ENCODE measurements at regions not wholly inside any gene's neighbourhood (a gene's known extent, or its start where the extent isn't known, plus 50 kb on each side); places are given as distances from the start of the nearest gene placed in this dataset.
"Not testable (repeated sequence)": the region's sequence is repeated elsewhere in the genome, so short reads cannot be mapped to it uniquely, and the experiment has no call there.

- intact Hi-C loops (cut with DNase I): no loop called here
- Histone ChIP-seq H3K27ac (no peak overlapping the region), H3K27me3 (replicated peaks; ENCODE audit: insufficient read depth) (no peaks in the 10 kb centered on the region)
These were observed 272.8 kb downstream of the OLFM4 start for GRCh38 chr13:53301449-53301848.

GRCh38 chr13:53305419-53305818 lies 276.8 kb downstream of the OLFM4 start:
- H3K27me3 ChIP-seq (replicated peaks; ENCODE audit: insufficient read depth); H3K27ac ChIP-seq; intact Hi-C loops (cut with DNase I); H3K9me3 ChIP-seq; H3K4me1 ChIP-seq (replicated peaks); H3K36me3 ChIP-seq; DNase-seq (ENCODE audit: low spot score); H3K4me3 ChIP-seq: not testable (repeated sequence)
- WGBS: 93% methylated on average over 1 of the region's 1 CpG

More at GRCh38 chr13:53301449-53301848, 272.8 kb downstream of the OLFM4 start:
- H3K4me1 ChIP-seq (replicated peaks): no peaks in the 10 kb centered on the region
- 36% methylated on average over 3 of the region's 3 CpGs for WGBS
- TF ChIP-seq POLR2AphosphoS5 (IDR thresholded peaks at IDR 0.05) (no peak), CTCF (IDR thresholded peaks at IDR 0.05) (no peak), POLR2A (IDR thresholded peaks at IDR 0.05) (no peak)
- H3K9me3 ChIP-seq: no peaks in the 10 kb centered on the region
- H3K36me3 ChIP-seq: no peaks in the 10 kb centered on the region
- DNase-seq (ENCODE audit: low spot score): no peak
- no peak overlapping the region for H3K4me3 ChIP-seq

- H3K4me1 ChIP-seq (replicated peaks): no peaks in the 10 kb centered on the region
- H3K27ac ChIP-seq: no peak overlapping the region
- H3K9me3 ChIP-seq: no peaks in the 10 kb centered on the region
- TF ChIP-seq POLR2AphosphoS5 (IDR thresholded peaks at IDR 0.05) (no peak), POLR2A (IDR thresholded peaks at IDR 0.05) (no peak), CTCF (IDR thresholded peaks at IDR 0.05) (no peak)
- WGBS: 79% methylated on average over 4 of the region's 4 CpGs
- H3K4me3 ChIP-seq: no peak overlapping the region
- intact Hi-C loops (cut with DNase I): no loop called here
- no peak for DNase-seq (ENCODE audit: low spot score)
- no peaks in the 10 kb centered on the region for H3K36me3 ChIP-seq
- no peaks in the 10 kb centered on the region for H3K27me3 ChIP-seq (replicated peaks; ENCODE audit: insufficient read depth)
These were observed 282.2 kb downstream of the OLFM4 start for GRCh38 chr13:53310786-53311185.

GRCh38 chr13:53311561-53311960 lies 282.9 kb downstream of the OLFM4 start:
- Histone ChIP-seq H3K4me1 (replicated peaks) (no peaks in the 10 kb centered on the region), H3K9me3 (no peaks in the 10 kb centered on the region), H3K4me3 (no peak overlapping the region), H3K27me3 (replicated peaks; ENCODE audit: insufficient read depth) (no peaks in the 10 kb centered on the region), H3K27ac (no peak overlapping the region), H3K36me3 (no peaks in the 10 kb centered on the region)
- 57% methylated on average over 1 of the region's 1 CpG for WGBS
- TF ChIP-seq POLR2AphosphoS5 (IDR thresholded peaks at IDR 0.05) (no peak), CTCF (IDR thresholded peaks at IDR 0.05) (no peak), POLR2A (IDR thresholded peaks at IDR 0.05) (no peak)
- intact Hi-C loops (cut with DNase I): no loop called here
- DNase-seq (ENCODE audit: low spot score): no peak

- DNase-seq (ENCODE audit: low spot score): no peak
- TF ChIP-seq POLR2AphosphoS5 (IDR thresholded peaks at IDR 0.05) (no peak), CTCF (IDR thresholded peaks at IDR 0.05) (no peak), POLR2A (IDR thresholded peaks at IDR 0.05) (no peak)
- H3K4me1 ChIP-seq (replicated peaks): no peaks in the 10 kb centered on the region
- H3K36me3 ChIP-seq: no peaks in the 10 kb centered on the region
- H3K27me3 ChIP-seq (replicated peaks; ENCODE audit: insufficient read depth): no peaks in the 10 kb centered on the region
- intact Hi-C loops (cut with DNase I): no loop called here
- WGBS: 88% methylated on average over 2 of the region's 2 CpGs
- H3K9me3 ChIP-seq: no peaks in the 10 kb centered on the region
- no peak overlapping the region for H3K27ac ChIP-seq
- no peak overlapping the region for H3K4me3 ChIP-seq
These were observed 292.7 kb downstream of the OLFM4 start for GRCh38 chr13:53321296-53321801.
